ENCODE measurements at regions not wholly inside any gene's neighbourhood (a gene's known extent, or its start where the extent isn't known, plus 50 kb on each side); places are given as distances from the start of the nearest gene placed in this dataset.
"Not testable (repeated sequence)": the region's sequence is repeated elsewhere in the genome, so short reads cannot be mapped to it uniquely, and the experiment has no call there.

DNA sequence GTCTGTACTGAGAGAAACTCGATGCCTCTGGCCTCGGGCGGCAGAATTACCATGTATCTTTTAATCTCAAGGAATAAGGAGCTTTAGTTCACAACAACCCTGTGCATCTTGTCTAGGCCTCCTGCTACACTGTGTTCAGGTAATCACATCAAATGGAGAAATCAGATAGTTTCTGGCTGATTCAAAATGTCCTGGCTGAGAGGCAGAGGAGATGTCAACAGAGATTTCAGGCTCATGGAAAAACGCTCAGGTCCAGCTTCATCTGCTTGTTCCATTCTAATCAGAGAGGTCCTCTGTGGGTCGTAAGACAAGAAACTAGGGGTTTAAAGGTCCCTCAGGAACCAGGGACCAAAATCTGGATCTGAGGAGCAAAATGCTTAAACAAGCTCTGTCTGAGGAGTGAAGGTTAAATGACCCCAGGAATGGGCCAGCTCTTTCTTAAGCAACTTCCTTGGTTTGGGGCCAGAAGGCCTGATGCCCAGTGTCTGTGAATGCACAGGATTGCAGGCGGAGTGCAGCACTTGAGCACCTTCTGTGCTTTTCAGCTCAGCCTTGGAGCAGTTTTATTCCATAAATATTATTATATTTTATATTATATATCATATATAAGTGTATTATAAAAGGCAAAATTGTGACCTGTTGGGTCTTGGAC is 170.2 kb upstream of the PRICKLE1 start:
- DNase-seq (ENCODE audit: low read depth) = no peak

GRCh38 chr12:42758806-42759205 is 169.3 kb upstream of the PRICKLE1 start:
- DNase-seq (ENCODE audit: low read depth) = no peak

GRCh38 chr12:42757624-42758119 is 168.1 kb upstream of the PRICKLE1 start:
- no peak for DNase-seq (ENCODE audit: low read depth)

- DNase-seq (ENCODE audit: low read depth) = peak; percentile 59
Observed at GRCh38 chr12:42756841-42757623, 167.5 kb upstream of the PRICKLE1 start.

GRCh38 chr12:42750356-42750755 is 160.8 kb upstream of the PRICKLE1 start:
- DNase-seq (ENCODE audit: low read depth) = no peak

DNA sequence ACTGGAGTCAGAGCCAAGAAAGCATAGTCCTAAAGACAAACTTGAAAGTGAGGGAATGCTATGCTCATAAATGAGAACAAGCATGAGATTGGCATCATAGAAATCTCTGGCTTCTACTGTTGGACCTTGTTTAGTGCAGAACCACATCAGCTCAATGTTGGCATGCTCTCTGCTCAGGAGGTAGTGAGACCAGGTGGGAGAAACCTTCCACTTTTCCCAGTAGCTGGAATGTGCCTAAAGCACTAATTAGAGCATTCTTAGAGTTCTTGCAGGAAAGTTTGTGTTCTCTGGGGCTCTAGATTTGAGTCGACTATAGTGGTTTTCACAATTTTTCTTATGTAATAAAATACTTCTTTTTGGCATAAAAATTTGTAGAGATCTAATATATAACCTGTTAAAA is 159.7 kb upstream of the PRICKLE1 start:
- DNase-seq (ENCODE audit: low read depth) = no peak

- DNase-seq (ENCODE audit: low read depth) = no peak
Observed at GRCh38 chr12:42744539-42745182, 155.1 kb upstream of the PRICKLE1 start.

- DNase-seq (ENCODE audit: low read depth) = no peak
Observed at GRCh38 chr12:42742716-42743115, 153.2 kb upstream of the PRICKLE1 start.

DNA sequence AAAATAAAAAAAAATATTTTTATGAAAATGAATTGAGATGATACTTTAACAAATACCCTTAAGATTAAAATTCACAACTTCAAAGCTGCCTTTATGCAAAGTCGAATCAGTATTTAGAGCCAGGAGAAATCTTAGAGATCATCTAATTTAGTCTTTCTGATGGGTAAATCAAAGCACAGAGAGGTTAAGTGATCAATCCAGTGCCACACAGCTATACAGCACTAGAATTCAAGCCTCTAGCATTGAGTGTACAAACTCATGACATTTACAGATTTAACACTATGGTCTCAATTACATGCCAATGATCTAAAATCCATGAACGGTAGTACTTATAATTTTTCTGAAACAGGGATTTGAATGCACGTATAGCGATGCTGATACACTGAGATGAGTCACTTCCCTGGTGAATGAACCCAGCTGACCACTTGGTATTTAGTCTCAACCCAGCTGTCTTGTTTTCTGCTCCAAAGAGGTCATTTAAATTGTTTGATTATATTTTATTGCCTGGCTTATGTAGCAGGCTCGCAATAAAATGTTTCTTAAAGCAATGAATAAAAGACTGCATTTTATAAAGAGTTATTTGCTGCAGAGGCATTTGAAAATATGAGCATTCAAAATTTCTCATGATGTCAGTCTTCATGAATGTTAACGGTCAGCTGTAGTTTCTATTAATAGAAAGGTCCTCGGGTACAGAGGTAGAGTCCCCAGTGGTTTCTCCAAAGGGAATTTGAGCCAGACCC is 152.4 kb upstream of the PRICKLE1 start:
- peak; percentile 41 for DNase-seq (ENCODE audit: low read depth)

DNA sequence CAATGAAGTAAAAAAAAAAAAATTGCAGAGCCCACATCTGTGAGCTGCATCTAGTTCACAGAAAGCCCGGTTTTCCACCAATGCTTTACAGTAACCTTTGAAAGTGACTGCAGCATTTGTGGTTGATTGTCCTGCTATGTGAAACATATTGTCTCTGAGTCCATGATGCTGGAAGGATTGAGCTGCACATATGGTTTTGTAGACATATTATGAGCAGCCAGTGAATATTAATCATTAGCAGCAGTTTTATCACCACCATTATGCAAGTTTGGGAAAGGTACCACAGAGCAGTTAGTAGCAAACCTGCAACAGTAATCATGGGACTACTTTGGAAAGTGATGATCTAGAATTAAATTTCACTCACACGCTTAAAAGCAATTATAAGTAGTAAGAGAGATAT is 151.5 kb upstream of the PRICKLE1 start:
- no peak for DNase-seq (ENCODE audit: low read depth)

DNA sequence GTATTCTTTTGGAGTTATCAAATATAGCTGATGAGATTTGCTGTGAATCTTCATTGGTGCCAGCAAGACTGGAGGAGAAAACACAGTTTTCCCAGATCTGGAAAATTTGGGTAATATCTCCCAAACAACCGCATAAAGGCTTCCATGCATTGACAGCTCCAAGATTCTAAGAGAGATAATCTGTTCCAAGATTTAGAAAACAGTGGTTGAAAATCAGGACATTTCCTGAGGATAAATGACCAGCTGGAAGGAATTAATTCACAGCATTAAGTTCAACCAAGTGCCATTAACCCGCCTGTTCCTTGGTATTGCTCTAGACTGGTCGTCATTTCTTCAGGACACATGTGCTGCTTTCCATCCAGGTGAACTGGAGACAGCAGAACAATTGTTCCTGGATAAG is 147.9 kb upstream of the PRICKLE1 start:
- no peak for DNase-seq (ENCODE audit: low read depth)

DNA sequence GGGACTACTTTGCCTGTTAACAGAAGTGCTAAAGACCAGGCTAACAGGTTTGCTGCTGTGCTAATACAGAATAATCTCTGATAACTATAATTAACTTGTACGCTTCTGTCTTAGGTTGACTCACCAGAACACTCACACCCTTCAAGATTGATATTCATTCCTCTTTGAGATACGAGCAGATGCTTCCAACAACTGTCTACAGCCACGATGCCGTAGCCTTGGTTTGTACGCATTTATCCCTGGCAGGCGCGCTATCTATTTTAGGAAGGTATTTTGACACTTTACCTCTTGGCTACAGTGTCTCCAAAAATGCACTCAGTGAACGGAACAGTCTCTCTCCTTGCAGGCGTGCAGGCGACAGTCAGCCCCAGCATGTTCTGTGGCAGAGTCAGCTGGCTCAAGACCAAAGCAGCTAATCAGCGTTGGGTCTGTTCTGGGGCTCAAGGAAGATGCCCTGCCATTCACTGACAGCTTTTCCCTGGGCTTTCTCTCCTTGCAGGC is 146.4 kb upstream of the PRICKLE1 start:
- no peak for DNase-seq (ENCODE audit: low read depth)

GRCh38 chr12:42733911-42734310 is 144.4 kb upstream of the PRICKLE1 start:
- no peak for DNase-seq (ENCODE audit: low read depth)

GRCh38 chr12:42732908-42733411 is 143.4 kb upstream of the PRICKLE1 start:
- no peak for DNase-seq (ENCODE audit: low read depth)

- no peak for DNase-seq (ENCODE audit: low read depth)
Observed at GRCh38 chr12:42730291-42730690, 140.7 kb upstream of the PRICKLE1 start.

GRCh38 chr12:42729535-42729900 is 140.0 kb upstream of the PRICKLE1 start:
- DNase-seq (ENCODE audit: low read depth) = no peak

GRCh38 chr12:42728770-42729534 is 139.4 kb upstream of the PRICKLE1 start:
- DNase-seq (ENCODE audit: low read depth) = no peak

DNA sequence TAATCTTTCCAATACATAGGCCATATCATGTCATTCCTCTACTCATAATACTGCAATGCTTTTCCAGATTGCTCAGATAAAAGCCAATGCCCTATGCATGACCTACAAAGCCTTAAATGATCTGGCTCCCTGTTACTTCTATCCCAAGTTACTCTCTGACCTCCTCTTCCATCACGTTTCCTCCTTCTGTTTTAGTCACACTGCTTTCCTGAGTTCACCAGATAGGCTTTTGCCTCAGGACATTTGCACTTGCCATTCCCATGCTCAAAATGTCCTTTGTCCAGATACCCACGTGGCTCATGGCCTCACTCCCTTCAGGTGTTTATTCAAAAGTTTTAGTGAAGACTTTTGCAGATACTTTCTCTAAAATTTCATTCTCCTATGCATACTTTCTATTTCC is 138.7 kb upstream of the PRICKLE1 start:
- no peak for DNase-seq (ENCODE audit: low read depth)

GRCh38 chr12:42725809-42726208 is 136.3 kb upstream of the PRICKLE1 start:
- DNase-seq (ENCODE audit: low read depth) = peak; percentile 63

GRCh38 chr12:42716491-42716891 is 126.9 kb upstream of the PRICKLE1 start:
- no peak for DNase-seq (ENCODE audit: low read depth)

- DNase-seq (ENCODE audit: low read depth) = not testable (repeated sequence)
Observed at GRCh38 chr12:42713566-42713965, 124.0 kb upstream of the PRICKLE1 start.
